ENCODE measurements at regions not wholly inside any gene's neighbourhood (a gene's known extent, or its start where the extent isn't known, plus 50 kb on each side); places are given as distances from the start of the nearest gene placed in this dataset.
A peak's percentile ranks its signal among the peaks of the same experiment; 100 is the strongest.

- no peak for DNase-seq
- no peak for TF ChIP-seq CTCF (IDR thresholded peaks at IDR 0.05; ENCODE audit: borderline replicate concordance, extremely low read depth, low read length, poor library complexity, severe bottlenecking)
- no peak for TF ChIP-seq EZH2 (IDR thresholded peaks at IDR 0.05; ENCODE audit: borderline replicate concordance, low read depth, low read length, severe bottlenecking)
- Histone ChIP-seq H3K27me3 (ENCODE audit: insufficient read depth, low read length, poor library complexity) (no peaks in the 10 kb centered on the region), H3K9me3 (ENCODE audit: insufficient read depth, low read length, severe bottlenecking) (no peaks in the 10 kb centered on the region), H3K36me3 (ENCODE audit: insufficient read depth, low read length) (no peaks in the 10 kb centered on the region), H3K4me3 (ENCODE audit: low read depth in 1 of 2, low read length in 2 of 2) (no peak overlapping the region), H4K20me1 (ENCODE audit: insufficient read depth, low read length) (no peaks in the 10 kb centered on the region), H3K4me2 (ENCODE audit: insufficient read depth, low read length) (no peak overlapping the region), H3K9ac (ENCODE audit: low read depth, low read length) (no peak overlapping the region), H2AFZ (ENCODE audit: low read depth, low read length) (no peak overlapping the region), H3K4me1 (ENCODE audit: insufficient read depth, low read length) (no peaks in the 10 kb centered on the region), H3K27ac (ENCODE audit: low read length) (no peak overlapping the region), H3K79me2 (ENCODE audit: insufficient read depth, low read length) (no peaks in the 10 kb centered on the region)
- no peak for ATAC-seq (ENCODE audit: insufficient read depth, low read depth)
Measured at GRCh38 chr7:69122953-69123352, 475.3 kb upstream of the AUTS2 start.

- Histone ChIP-seq H3K36me3 (ENCODE audit: insufficient read depth, low read length) (no peaks in the 10 kb centered on the region), H3K4me3 (ENCODE audit: low read depth in 1 of 2, low read length in 2 of 2) (no peak overlapping the region), H3K27me3 (ENCODE audit: insufficient read depth, low read length, poor library complexity) (no peaks in the 10 kb centered on the region), H4K20me1 (ENCODE audit: insufficient read depth, low read length) (no peaks in the 10 kb centered on the region), H3K4me1 (ENCODE audit: insufficient read depth, low read length) (no peaks in the 10 kb centered on the region), H3K9ac (ENCODE audit: low read depth, low read length) (no peak overlapping the region), H3K9me3 (ENCODE audit: insufficient read depth, low read length, severe bottlenecking) (no peaks in the 10 kb centered on the region), H3K79me2 (ENCODE audit: insufficient read depth, low read length) (no peaks in the 10 kb centered on the region), H3K27ac (ENCODE audit: low read length) (no peak overlapping the region), H2AFZ (ENCODE audit: low read depth, low read length) (no peak overlapping the region), H3K4me2 (ENCODE audit: insufficient read depth, low read length) (no peak overlapping the region)
- no peak for DNase-seq
- ATAC-seq (ENCODE audit: insufficient read depth, low read depth), result no peak
- TF ChIP-seq CTCF (IDR thresholded peaks at IDR 0.05; ENCODE audit: borderline replicate concordance, extremely low read depth, low read length, poor library complexity, severe bottlenecking) (no peak), EZH2 (IDR thresholded peaks at IDR 0.05; ENCODE audit: borderline replicate concordance, low read depth, low read length, severe bottlenecking) (no peak)
Measured at GRCh38 chr7:69126896-69127479, 471.3 kb upstream of the AUTS2 start.

- peak; percentile 39; the same call in 1 of the 3 replicates for ATAC-seq (ENCODE audit: insufficient read depth, low read depth)
- no peak overlapping the region for H3K4me2 ChIP-seq (ENCODE audit: insufficient read depth, low read length)
- no peak overlapping the region for H3K9ac ChIP-seq (ENCODE audit: low read depth, low read length)
- no peaks in the 10 kb centered on the region for H3K36me3 ChIP-seq (ENCODE audit: insufficient read depth, low read length)
- H3K4me3 ChIP-seq (ENCODE audit: low read depth in 1 of 2, low read length in 2 of 2), result no peak overlapping the region
- no peak overlapping the region for H3K27ac ChIP-seq (ENCODE audit: low read length)
- H3K9me3 ChIP-seq (ENCODE audit: insufficient read depth, low read length, severe bottlenecking), result no peaks in the 10 kb centered on the region
- TF ChIP-seq CTCF (IDR thresholded peaks at IDR 0.05; ENCODE audit: borderline replicate concordance, extremely low read depth, low read length, poor library complexity, severe bottlenecking) (no peak), EZH2 (IDR thresholded peaks at IDR 0.05; ENCODE audit: borderline replicate concordance, low read depth, low read length, severe bottlenecking) (no peak)
- H3K4me1 ChIP-seq (ENCODE audit: insufficient read depth, low read length), result no peaks in the 10 kb centered on the region
- no peak overlapping the region for H2AFZ ChIP-seq (ENCODE audit: low read depth, low read length)
- H4K20me1 ChIP-seq (ENCODE audit: insufficient read depth, low read length), result no peaks in the 10 kb centered on the region
- no peaks in the 10 kb centered on the region for H3K27me3 ChIP-seq (ENCODE audit: insufficient read depth, low read length, poor library complexity)
- DNase-seq, result peak; percentile 5
- H3K79me2 ChIP-seq (ENCODE audit: insufficient read depth, low read length), result no peaks in the 10 kb centered on the region
Measured at GRCh38 chr7:69129524-69129923, 468.8 kb upstream of the AUTS2 start.

Measured in DND-41 (cell line).